NOMO-1 treated with dmso at 0.1 percent for 144 hours (cell line): ENCODE measurements at regions not wholly inside any gene's neighbourhood (a gene's known extent, or its start where the extent isn't known, plus 50 kb on each side); places are given as distances from the start of the nearest gene placed in this dataset.

Experiments used
- DNase-seq: peaks from one replicate; lab custom pipeline; 2025; ENCODE audit not compliant: unreplicated experiment; lab: John Stamatoyannopoulos, UW

DNA sequence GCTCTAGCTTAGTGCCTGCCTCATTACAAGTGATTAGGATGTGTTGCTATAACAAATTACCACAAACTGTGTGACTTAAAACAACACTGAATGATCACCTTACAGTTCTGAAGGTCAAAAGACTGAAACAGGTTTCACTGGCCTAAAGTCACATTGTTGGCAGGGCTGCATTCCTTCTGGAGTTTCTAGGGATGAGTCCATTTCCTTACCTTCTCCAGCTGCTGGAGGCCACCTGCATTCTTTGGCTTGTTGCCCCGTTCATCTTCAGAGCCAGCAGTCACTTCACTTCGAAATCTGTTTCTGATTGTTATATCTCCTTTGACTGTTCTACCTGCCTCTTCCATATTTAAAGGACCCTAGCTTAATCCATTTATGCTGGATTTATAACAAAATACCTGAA lies 69.4 kb upstream of the MTPN start:
- no peak for DNase-seq

DNA sequence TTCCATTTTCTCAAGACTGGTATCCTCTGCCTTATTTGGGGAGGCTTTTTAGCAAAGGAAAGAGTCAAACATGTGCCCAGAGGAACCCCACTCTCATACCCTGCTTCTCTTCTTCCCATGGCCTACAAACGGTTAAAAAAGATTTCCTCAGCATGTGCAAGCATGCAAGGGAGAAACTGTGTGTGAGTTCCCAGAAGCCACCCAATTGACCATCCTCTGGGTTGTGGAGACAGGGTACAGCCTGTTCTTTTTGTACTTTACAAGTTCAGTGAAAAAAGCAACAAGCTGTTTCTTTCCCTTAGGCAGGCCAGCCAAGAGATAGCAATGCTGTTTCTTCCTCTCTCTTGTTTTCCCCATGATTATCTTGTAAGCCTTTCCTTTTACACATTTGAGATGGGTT lies 68.8 kb upstream of the MTPN start:
- no peak for DNase-seq

DNA sequence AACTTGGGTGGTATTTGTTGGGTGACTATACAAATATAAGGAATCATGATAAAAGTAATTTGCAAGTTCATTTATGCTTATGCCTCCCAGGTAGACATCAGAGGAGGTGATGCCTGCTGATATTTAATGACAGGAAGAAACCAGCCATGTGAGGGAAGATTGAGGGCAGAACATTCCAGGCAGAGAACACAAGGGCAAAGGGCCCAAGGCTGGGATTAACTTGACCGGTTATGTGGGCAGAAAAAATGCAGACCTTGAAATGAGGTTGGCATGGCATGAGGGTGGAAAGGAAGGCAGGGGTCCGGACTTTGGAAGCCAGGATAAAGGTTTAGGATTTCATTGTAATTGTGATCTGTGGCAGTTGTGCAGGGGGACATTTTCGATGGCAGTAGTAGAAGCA lies 68.0 kb upstream of the MTPN start:
- DNase-seq = no peak

DNA sequence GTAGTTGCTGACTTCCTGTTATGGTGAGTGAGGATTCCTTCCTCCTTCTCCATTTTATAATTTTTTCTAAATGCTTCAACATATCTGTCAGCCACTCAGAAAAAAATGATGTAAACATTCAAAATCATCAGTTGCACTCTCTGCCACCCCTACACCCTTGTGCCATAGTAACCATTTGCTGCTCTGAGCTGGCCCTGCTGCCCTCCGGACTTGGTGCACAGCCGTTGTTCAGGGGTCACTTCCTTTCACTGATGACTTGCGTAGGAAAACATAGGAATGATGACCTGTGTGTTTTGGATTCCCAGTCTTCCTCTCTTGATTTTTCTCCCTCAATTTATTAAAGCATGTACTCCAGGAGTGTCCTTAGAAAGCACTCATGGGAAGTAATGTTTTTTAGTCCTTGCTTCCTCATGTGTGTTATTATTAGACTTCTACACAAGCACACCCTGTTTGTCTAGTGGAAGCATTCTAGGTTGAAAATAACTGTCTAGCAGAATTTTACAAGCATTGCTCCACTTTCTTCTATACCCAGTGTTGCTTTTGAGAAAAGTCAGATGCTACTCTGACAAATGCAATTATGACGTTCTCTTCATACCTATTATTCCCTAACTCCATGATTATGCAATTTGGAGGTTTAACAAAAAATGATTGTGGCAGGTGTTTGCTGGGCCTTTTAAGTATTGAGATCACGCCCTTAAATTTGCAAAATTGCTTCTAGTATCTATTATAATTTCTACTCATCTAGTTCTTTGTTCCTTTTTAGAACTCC lies 62.6 kb upstream of the MTPN start:
- DNase-seq = no peak

DNA sequence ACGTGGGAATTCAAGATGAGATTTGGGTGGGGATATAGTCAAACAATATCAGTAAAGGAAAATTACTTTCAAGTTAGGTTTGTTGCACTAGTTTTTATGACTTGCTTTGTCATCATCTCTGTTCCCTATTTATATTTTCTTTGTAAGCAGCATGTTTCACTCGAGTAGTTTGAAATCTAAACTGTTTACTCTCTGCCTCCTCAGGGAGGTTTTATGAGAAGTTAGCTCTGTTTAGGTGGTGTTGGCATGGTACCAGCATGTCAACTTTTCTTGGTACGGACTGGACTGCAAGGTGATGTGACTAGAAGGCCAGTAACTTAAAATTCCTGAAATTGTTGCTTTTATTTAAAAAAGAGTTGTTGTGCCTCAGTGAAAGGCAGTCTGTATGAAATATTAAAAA lies 59.2 kb upstream of the MTPN start:
- no peak for DNase-seq

DNA sequence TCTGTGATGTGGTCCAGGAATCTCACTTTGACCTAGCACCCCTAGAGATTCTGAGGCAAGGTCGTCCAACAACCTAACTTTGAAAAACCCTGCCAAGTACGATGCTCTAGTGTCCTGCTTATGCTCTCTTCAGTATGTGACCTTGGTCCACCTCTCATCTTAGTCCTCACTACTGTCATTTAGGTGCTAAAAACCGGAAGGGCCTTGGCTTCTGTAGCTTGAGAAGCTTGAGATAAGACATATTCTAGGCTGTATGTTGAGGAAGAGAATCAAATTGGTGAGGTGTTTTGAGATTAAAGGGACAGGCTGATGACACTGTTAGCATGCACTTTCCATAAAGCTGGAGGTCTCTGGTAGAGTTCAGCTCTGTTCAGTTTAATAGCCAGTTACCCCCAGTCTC lies 57.0 kb upstream of the MTPN start:
- no peak for DNase-seq

DNA sequence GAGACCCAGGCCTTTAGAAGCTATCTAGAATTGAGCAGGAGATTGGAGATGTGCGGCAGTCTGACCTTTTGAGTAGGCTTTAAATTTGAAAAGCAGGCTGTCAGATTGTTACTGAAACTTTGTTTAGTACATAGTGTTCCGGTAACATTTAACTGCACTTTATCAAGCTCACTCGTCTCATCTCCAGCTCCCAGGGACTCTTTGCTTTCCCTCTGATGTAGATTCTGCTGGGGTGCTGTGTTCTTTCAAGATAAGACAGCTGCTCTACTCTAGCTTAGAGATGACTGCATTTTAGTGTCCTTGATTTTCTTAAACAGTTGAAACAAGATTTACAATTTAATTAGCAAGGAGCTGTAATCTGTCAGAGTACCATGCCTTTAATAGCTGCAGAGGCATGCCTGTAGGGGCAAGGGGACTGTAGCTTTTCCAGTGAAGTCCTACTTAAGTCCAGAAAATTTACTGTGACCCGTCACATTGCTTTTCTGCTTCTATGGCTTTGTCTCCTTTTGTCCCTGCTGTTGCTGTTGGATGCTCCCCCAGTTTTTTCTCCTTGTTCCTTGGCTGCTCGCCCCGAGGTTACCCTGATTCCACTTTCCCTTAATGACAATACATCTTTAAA lies 56.4 kb upstream of the MTPN start:
- DNase-seq = no peak

DNA sequence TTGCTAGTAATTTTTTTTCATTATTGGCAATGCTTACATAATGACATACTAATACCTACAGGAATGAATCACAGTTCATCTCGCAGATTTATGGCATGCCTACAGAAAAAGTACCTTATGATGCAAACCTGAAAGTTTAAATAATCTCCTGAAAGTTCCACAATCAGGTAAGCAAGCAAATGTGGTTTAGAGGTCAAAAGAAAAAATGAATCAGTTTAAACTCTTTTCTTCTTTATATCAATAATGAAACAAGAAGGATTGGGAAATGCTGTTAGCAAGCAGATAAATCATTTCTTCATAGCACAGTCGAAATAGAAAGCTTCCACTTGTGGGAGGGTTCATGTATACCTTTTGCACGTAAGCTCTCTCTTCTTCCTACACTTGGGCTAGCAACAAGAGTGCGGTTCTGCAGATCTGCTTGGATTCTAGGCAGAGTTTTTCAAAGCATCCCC lies 53.7 kb upstream of the MTPN start:
- DNase-seq = no peak

DNA sequence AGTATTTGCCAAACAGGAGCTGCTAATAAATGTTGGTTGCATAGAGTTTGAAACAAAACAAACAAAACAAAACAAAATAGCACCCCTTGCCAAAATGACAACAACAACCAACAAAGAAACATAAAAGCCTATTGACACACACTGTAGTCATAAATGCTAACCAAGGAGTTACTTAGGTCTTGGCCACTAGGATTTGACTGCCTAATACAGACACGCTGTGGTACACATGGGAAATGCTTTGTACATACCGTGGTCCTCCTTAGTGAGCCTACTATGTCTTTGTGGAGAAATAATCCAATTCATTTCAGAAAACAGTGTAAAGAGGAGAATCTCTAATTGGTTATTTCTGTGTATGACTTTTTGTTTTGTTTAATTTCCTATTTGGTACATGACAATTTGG lies 53.2 kb upstream of the MTPN start:
- DNase-seq = no peak

DNA sequence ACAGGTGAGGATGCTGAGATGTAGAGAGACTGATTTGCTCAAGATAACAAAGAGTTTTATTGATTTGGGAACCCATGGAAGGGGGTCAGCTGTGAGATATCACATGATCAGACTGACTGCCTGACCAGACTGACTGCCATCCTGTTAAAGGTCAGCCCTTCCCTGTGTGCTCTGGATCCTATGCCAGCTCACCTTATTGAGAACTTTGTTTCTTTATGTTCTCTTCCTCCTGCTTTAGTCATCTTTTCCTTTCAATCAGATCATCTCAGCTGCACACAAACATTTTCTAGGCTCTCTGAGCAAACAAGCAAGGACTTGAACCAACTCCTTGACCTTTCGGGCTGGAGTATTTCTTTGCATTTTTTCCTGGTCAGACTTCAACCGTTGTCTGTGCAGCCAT lies 50.0 kb upstream of the MTPN start:
- no peak for DNase-seq
